HepG2 (cell line): ENCODE measurements at regions not wholly inside any gene's neighbourhood (a gene's known extent, or its start where the extent isn't known, plus 50 kb on each side); places are given as distances from the start of the nearest gene placed in this dataset.

Experiments
- BCL3 ChIP-seq: sonication (generic); formaldehyde crosslinking; IDR thresholded peaks from 2 replicates; pipeline ENCODE4 v1.5.1; 2020; ENCODE audit warnings: mild to moderate bottlenecking, missing genetic modification reagents, moderate library complexity
- HHEX ChIP-seq: IDR thresholded peaks from 2 replicates; pipeline ENCODE4 v1.6.1; 2016; ENCODE audit warnings: control low read depth
- MIER2 ChIP-seq: IDR thresholded peaks from 2 replicates; pipeline ENCODE4 v1.6.1; 2016; ENCODE audit warnings: missing biosample characterization, missing genetic modification reagents
- PRDM15 ChIP-seq: sonication (generic); formaldehyde crosslinking; IDR thresholded peaks from 2 replicates; pipeline ENCODE4 v1.4.0; 2020; ENCODE audit warnings: missing genetic modification reagents
- STAG1 ChIP-seq: sonication (generic); formaldehyde crosslinking; IDR thresholded peaks from 2 replicates; pipeline ENCODE4 v1.4.0; 2020; ENCODE audit warnings: missing genetic modification reagents
- ZBTB10 ChIP-seq: sonication (generic); formaldehyde crosslinking; IDR thresholded peaks from 2 replicates; pipeline ENCODE4 v1.4.0; 2020; ENCODE audit warnings: missing genetic modification reagents, borderline replicate concordance
- ZBTB20 ChIP-seq: sonication (generic); formaldehyde crosslinking; IDR thresholded peaks from 2 replicates; pipeline ENCODE4 v1.8.1; 2023; ENCODE audit warnings: missing genetic modification reagents, low read depth, mild to moderate bottlenecking, borderline replicate concordance
- ZBTB7B ChIP-seq: sonication (generic); formaldehyde crosslinking; IDR thresholded peaks from 2 replicates; pipeline ENCODE4 v1.4.0; 2020; ENCODE audit warnings: missing genetic modification reagents
- ZNF788 ChIP-seq: sonication (generic); formaldehyde crosslinking; IDR thresholded peaks from 2 replicates; pipeline ENCODE4 v1.5.0; 2020; ENCODE audit warnings: mild to moderate bottlenecking, missing genetic modification reagents, borderline replicate concordance
- ZXDC ChIP-seq: sonication (generic); formaldehyde crosslinking; IDR thresholded peaks from 2 replicates; pipeline ENCODE4 v1.5.0; 2020; ENCODE audit warnings: mild to moderate bottlenecking, missing genetic modification reagents

GRCh38 chr3:34012102-34012461 is 213.7 kb downstream of the PDCD6IP start (continued):
- TF ChIP-seq ZBTB10 (CRISPR knock-in tag), result peak; percentile 99
- peak; percentile 53; the same call in 1 of the 2 replicates for TF ChIP-seq MIER2 (CRISPR knock-in tag)
- peak; percentile 34; the same call in 1 of the 2 replicates for TF ChIP-seq ZNF788 (CRISPR knock-in tag)
- no peak for TF ChIP-seq BCL3 (CRISPR knock-in tag)
- peak; percentile 20; the same call in 1 of the 2 replicates for TF ChIP-seq STAG1 (CRISPR knock-in tag)
- TF ChIP-seq ZXDC (CRISPR knock-in tag), result no peak
- TF ChIP-seq ZBTB7B, result 0 out of 2 replicates have a peak, but pooled peaks have one; percentile 25
- peak; percentile 65; the same call in 1 of the 2 replicates for TF ChIP-seq ZBTB20 (CRISPR knock-in tag)
- no peak for TF ChIP-seq PRDM15
- peak; percentile 70; the same call in 1 of the 2 replicates for TF ChIP-seq HHEX (CRISPR knock-in tag)
